GM12878 (cell line): ENCODE measurements at regions not wholly inside any gene's neighbourhood (a gene's known extent, or its start where the extent isn't known, plus 50 kb on each side); places are given as distances from the start of the nearest gene placed in this dataset.

ENCODE experiments used
- ATAC-seq: fragments of 200-7000 bp; cut with Tn5 transposase; 3 replicates; pipeline ENCODE4 v1.9.1; 2020; ENCODE audit warnings: mild to moderate bottlenecking, moderate library complexity
- BruUV-seq: library from RNA; stranded (reverse); fragments of 400-500 nt; replicated peaks from 2 replicates; lab custom pipeline; 2021; lab: Mats Ljungman, UMichigan
- CTCF ChIA-PET: fragments of 300-600 bp; sonication (Branson Sonifier 250); formaldehyde crosslinking; extraction: SDS; loops from one replicate; lab custom pipeline; 2021; ENCODE audit warnings: inconsistent platforms; lab: Yijun Ruan, JAX
- POLR2A ChIA-PET: fragments of 350-600 bp; formaldehyde crosslinking; extraction: SDS; loops from one replicate; lab custom pipeline; 2021; ENCODE audit warnings: inconsistent platforms; lab: Charles Lee
- RAD21 ChIA-PET: fragments of 300-600 bp; sonication (Branson Sonifier 250); formaldehyde crosslinking; loops from one replicate; lab custom pipeline; 2023; ENCODE audit warnings: antibody characterized with exemption; ENCODE audit not compliant: unreplicated experiment; lab: Charles Lee
- SMC1A ChIA-PET: fragments of 300-600 bp; sonication (Branson Sonifier 250); formaldehyde crosslinking; loops from one replicate; lab custom pipeline; 2023; ENCODE audit not compliant: unreplicated experiment, uncharacterized antibody; lab: Charles Lee
- DNase-seq: peaks from one replicate; pipeline ENCODE4 v3.0.0-alpha.2; 2011; ENCODE audit warnings: low read depth, low spot score
- FAIRE-seq: peaks from 3 replicates; lab custom pipeline; 2011; peaks lifted over from hg19 to GRCh38; lab: Jason Lieb, UNC
- H2AFZ ChIP-seq: 2 replicates; pipeline ENCODE4 v1.6.0; 2011; ENCODE audit warnings: low read depth, low read length, control low read depth; ENCODE audit not compliant: control insufficient read depth
- H3K27ac ChIP-seq: 2 replicates; pipeline ENCODE4 v1.5.1; 2011; ENCODE audit warnings: control low read depth; ENCODE audit not compliant: control insufficient read depth, insufficient read depth
- H3K27me3 ChIP-seq, 2 experiments: replicated peaks in 1 of 2; 2 replicates each; pipeline versions ENCODE4 v1.6.0 to v1.6.1; 2011; ENCODE audit warnings: low read length in 1 of 2; ENCODE audit not compliant: control insufficient read depth in 2 of 2, insufficient read depth in 2 of 2
- H3K36me3 ChIP-seq, 2 experiments: 2 replicates each; pipeline ENCODE4 v1.5.1; 2011; ENCODE audit warnings: low read length in 1 of 2; ENCODE audit not compliant: control insufficient read depth in 2 of 2, insufficient read depth in 2 of 2
- H3K4me1 ChIP-seq: 2 replicates; pipeline ENCODE4 v1.6.1; 2011; ENCODE audit warnings: mild to moderate bottlenecking, low read length, moderate library complexity, mixed read lengths; ENCODE audit not compliant: control insufficient read depth, insufficient read depth
- H3K4me2 ChIP-seq: 2 replicates; pipeline ENCODE4 v1.6.0; 2011; ENCODE audit warnings: control low read depth; ENCODE audit not compliant: control insufficient read depth, insufficient read depth
- H3K4me3 ChIP-seq: fragments of 200-600 bp; sonication (generic); 2 replicates; pipeline ENCODE4 v1.5.1; 2016
- H3K79me2 ChIP-seq: 2 replicates; pipeline ENCODE4 v1.6.0; 2011; ENCODE audit warnings: low read length; ENCODE audit not compliant: control insufficient read depth, insufficient read depth
- H3K9ac ChIP-seq: 2 replicates; pipeline ENCODE4 v1.8.0; 2011; ENCODE audit warnings: low read length, control low read depth, mixed read lengths; ENCODE audit not compliant: control insufficient read depth, insufficient read depth
- H3K9me3 ChIP-seq: replicated peaks from 3 replicates; pipeline ENCODE4 v1.5.1; 2011; ENCODE audit warnings: mild to moderate bottlenecking, low read length; ENCODE audit not compliant: control insufficient read depth, insufficient read depth
- H4K20me1 ChIP-seq: 2 replicates; pipeline ENCODE4 v1.6.0; 2011; ENCODE audit not compliant: control insufficient read depth, insufficient read depth
- PML ChIP-seq: IDR thresholded peaks from 2 replicates; pipeline ENCODE4 v1.6.1; 2012; ENCODE audit warnings: low read length, inconsistent platforms
- SMAD5 ChIP-seq: IDR thresholded peaks from 2 replicates; pipeline ENCODE4 v1.6.1; 2016; ENCODE audit warnings: antibody characterized with exemption, low read depth
- SP1 ChIP-seq: IDR thresholded peaks from one replicate; pipeline ENCODE4 v1.6.1; 2011; ENCODE audit warnings: low read depth, low read length
- TBL1XR1 ChIP-seq: IDR thresholded peaks from 2 replicates; pipeline ENCODE4 v1.6.1; 2012; ENCODE audit warnings: low read depth, low read length, improper control_type of control experiment
- WGBS: methylation state at CpG from one replicate; pipeline ENCODE4 v1.1.6; 2016; ENCODE audit warnings: low lambda C conversion rate; ENCODE audit not compliant: insufficient replicate concordance, insufficient coverage; ENCODE audit errors: missing lambda C conversion rate; 5-methylcytosine and 5-hydroxymethylcytosine counted together
- in situ Hi-C: fragments of 300-500 bp; cut with MboI; formaldehyde crosslinking; loops from 9 replicates; pipeline ENCODE4 v1.14.3; 2018; ENCODE audit warnings: mixed read lengths
- intact Hi-C: fragments of 100-400 bp; cut with micrococcal nuclease; formaldehyde crosslinking; loops from one replicate; pipeline ENCODE4 v1.14.2; 2022; ENCODE audit not compliant: unreplicated experiment
- TF ChIP-seq, protein P1 (sequence below): fragments of 450-650 bp; formaldehyde crosslinking; IDR thresholded peaks from 2 replicates; pipeline ENCODE4 v1.4.0; 2020; ENCODE audit warnings: mild to moderate bottlenecking, moderate library complexity
- TF ChIP-seq, protein P2 (sequence below): IDR thresholded peaks from 2 replicates; pipeline ENCODE4 v1.6.1; 2012; ENCODE audit warnings: mild to moderate bottlenecking, low read depth, low read length
- TF ChIP-seq, protein P3 (sequence below): fragments of 450-650 bp; IDR thresholded peaks from 2 replicates; pipeline ENCODE4 v1.6.1; 2017; ENCODE audit warnings: mild to moderate bottlenecking, moderate library complexity
- TF ChIP-seq, protein P4 (sequence below): IDR thresholded peaks from 2 replicates; pipeline ENCODE4 v1.6.1; 2012; ENCODE audit warnings: improper control_type of control experiment, low read depth, low read length; ENCODE audit not compliant: insufficient replicate concordance

DNA sequence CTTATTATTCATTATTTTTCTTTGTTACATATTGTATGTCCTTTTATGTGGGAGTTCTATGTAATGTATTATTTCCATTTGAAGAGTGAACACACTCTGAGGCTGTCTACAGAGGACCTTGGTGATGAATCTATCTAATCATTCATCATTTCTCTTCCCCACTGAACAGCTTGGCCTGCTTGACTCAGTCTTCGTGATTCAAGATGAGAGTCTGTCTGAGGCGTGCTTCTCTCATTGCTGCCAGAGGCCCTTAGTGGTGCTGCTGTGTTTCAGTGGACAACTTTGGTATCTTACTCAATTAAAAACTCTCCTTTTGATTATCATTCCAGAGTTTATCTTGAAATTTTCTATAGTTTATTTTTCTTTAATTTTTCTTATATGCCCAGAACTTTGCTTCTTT, 318.1 kb upstream of the DAB2 start:
- FAIRE-seq (no peak), DNase-seq (no peak), ATAC-seq (no peak)
- RAD21 ChIA-PET = no interaction called here
- Histone ChIP-seq H3K9me3 (no peaks in the 10 kb centered on the region), H4K20me1 (no peaks in the 10 kb centered on the region), H3K27ac (no peak overlapping the region), H3K79me2 (no peaks in the 10 kb centered on the region), H3K4me1 (no peaks in the 10 kb centered on the region), H3K4me2 (no peak overlapping the region), H2AFZ (no peak overlapping the region), H3K9ac (no peak overlapping the region), H3K27me3 (no peaks in the 10 kb centered on the region), H3K36me3 (no peaks in the 10 kb centered on the region), H3K4me3 (no peak overlapping the region)
- CTCF ChIA-PET = no interaction called here
- intact Hi-C loops = no loop called here
- BruUV-seq = no TSS peak
- in situ Hi-C loops = no loop called here
- SMC1A ChIA-PET = no interaction called here
- POLR2A ChIA-PET = no interaction called here
- WGBS = 0% methylated on average over 2 of the region's 2 CpGs
- TF ChIP-seq, protein P1, sequence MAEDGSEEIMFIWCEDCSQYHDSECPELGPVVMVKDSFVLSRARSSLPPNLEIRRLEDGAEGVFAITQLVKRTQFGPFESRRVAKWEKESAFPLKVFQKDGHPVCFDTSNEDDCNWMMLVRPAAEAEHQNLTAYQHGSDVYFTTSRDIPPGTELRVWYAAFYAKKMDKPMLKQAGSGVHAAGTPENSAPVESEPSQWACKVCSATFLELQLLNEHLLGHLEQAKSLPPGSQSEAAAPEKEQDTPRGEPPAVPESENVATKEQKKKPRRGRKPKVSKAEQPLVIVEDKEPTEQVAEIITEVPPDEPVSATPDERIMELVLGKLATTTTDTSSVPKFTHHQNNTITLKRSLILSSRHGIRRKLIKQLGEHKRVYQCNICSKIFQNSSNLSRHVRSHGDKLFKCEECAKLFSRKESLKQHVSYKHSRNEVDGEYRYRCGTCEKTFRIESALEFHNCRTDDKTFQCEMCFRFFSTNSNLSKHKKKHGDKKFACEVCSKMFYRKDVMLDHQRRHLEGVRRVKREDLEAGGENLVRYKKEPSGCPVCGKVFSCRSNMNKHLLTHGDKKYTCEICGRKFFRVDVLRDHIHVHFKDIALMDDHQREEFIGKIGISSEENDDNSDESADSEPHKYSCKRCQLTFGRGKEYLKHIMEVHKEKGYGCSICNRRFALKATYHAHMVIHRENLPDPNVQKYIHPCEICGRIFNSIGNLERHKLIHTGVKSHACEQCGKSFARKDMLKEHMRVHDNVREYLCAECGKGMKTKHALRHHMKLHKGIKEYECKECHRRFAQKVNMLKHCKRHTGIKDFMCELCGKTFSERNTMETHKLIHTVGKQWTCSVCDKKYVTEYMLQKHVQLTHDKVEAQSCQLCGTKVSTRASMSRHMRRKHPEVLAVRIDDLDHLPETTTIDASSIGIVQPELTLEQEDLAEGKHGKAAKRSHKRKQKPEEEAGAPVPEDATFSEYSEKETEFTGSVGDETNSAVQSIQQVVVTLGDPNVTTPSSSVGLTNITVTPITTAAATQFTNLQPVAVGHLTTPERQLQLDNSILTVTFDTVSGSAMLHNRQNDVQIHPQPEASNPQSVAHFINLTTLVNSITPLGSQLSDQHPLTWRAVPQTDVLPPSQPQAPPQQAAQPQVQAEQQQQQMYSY (CRISPR knock-in tag) = no peak
- no peak for TF ChIP-seq PML
- TF ChIP-seq, protein P2, sequence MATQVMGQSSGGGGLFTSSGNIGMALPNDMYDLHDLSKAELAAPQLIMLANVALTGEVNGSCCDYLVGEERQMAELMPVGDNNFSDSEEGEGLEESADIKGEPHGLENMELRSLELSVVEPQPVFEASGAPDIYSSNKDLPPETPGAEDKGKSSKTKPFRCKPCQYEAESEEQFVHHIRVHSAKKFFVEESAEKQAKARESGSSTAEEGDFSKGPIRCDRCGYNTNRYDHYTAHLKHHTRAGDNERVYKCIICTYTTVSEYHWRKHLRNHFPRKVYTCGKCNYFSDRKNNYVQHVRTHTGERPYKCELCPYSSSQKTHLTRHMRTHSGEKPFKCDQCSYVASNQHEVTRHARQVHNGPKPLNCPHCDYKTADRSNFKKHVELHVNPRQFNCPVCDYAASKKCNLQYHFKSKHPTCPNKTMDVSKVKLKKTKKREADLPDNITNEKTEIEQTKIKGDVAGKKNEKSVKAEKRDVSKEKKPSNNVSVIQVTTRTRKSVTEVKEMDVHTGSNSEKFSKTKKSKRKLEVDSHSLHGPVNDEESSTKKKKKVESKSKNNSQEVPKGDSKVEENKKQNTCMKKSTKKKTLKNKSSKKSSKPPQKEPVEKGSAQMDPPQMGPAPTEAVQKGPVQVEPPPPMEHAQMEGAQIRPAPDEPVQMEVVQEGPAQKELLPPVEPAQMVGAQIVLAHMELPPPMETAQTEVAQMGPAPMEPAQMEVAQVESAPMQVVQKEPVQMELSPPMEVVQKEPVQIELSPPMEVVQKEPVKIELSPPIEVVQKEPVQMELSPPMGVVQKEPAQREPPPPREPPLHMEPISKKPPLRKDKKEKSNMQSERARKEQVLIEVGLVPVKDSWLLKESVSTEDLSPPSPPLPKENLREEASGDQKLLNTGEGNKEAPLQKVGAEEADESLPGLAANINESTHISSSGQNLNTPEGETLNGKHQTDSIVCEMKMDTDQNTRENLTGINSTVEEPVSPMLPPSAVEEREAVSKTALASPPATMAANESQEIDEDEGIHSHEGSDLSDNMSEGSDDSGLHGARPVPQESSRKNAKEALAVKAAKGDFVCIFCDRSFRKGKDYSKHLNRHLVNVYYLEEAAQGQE = no peak
- no peak for TF ChIP-seq TBL1XR1
- TF ChIP-seq, protein P3, sequence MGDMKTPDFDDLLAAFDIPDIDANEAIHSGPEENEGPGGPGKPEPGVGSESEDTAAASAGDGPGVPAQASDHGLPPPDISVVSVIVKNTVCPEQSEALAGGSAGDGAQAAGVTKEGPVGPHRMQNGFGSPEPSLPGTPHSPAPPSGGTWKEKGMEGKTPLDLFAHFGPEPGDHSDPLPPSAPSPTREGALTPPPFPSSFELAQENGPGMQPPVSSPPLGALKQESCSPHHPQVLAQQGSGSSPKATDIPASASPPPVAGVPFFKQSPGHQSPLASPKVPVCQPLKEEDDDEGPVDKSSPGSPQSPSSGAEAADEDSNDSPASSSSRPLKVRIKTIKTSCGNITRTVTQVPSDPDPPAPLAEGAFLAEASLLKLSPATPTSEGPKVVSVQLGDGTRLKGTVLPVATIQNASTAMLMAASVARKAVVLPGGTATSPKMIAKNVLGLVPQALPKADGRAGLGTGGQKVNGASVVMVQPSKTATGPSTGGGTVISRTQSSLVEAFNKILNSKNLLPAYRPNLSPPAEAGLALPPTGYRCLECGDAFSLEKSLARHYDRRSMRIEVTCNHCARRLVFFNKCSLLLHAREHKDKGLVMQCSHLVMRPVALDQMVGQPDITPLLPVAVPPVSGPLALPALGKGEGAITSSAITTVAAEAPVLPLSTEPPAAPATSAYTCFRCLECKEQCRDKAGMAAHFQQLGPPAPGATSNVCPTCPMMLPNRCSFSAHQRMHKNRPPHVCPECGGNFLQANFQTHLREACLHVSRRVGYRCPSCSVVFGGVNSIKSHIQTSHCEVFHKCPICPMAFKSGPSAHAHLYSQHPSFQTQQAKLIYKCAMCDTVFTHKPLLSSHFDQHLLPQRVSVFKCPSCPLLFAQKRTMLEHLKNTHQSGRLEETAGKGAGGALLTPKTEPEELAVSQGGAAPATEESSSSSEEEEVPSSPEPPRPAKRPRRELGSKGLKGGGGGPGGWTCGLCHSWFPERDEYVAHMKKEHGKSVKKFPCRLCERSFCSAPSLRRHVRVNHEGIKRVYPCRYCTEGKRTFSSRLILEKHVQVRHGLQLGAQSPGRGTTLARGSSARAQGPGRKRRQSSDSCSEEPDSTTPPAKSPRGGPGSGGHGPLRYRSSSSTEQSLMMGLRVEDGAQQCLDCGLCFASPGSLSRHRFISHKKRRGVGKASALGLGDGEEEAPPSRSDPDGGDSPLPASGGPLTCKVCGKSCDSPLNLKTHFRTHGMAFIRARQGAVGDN = no peak
- no peak for TF ChIP-seq SMAD5
- TF ChIP-seq SP1 = no peak
- TF ChIP-seq, protein P4, sequence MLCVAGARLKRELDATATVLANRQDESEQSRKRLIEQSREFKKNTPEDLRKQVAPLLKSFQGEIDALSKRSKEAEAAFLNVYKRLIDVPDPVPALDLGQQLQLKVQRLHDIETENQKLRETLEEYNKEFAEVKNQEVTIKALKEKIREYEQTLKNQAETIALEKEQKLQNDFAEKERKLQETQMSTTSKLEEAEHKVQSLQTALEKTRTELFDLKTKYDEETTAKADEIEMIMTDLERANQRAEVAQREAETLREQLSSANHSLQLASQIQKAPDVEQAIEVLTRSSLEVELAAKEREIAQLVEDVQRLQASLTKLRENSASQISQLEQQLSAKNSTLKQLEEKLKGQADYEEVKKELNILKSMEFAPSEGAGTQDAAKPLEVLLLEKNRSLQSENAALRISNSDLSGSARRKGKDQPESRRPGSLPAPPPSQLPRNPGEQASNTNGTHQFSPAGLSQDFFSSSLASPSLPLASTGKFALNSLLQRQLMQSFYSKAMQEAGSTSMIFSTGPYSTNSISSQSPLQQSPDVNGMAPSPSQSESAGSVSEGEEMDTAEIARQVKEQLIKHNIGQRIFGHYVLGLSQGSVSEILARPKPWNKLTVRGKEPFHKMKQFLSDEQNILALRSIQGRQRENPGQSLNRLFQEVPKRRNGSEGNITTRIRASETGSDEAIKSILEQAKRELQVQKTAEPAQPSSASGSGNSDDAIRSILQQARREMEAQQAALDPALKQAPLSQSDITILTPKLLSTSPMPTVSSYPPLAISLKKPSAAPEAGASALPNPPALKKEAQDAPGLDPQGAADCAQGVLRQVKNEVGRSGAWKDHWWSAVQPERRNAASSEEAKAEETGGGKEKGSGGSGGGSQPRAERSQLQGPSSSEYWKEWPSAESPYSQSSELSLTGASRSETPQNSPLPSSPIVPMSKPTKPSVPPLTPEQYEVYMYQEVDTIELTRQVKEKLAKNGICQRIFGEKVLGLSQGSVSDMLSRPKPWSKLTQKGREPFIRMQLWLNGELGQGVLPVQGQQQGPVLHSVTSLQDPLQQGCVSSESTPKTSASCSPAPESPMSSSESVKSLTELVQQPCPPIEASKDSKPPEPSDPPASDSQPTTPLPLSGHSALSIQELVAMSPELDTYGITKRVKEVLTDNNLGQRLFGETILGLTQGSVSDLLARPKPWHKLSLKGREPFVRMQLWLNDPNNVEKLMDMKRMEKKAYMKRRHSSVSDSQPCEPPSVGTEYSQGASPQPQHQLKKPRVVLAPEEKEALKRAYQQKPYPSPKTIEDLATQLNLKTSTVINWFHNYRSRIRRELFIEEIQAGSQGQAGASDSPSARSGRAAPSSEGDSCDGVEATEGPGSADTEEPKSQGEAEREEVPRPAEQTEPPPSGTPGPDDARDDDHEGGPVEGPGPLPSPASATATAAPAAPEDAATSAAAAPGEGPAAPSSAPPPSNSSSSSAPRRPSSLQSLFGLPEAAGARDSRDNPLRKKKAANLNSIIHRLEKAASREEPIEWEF = no peak
